ENCODE measurements at regions not wholly inside any gene's neighbourhood (a gene's known extent, or its start where the extent isn't known, plus 50 kb on each side); places are given as distances from the start of the nearest gene placed in this dataset.
"Not testable (repeated sequence)": the region's sequence is repeated elsewhere in the genome, so short reads cannot be mapped to it uniquely, and the experiment has no call there.

DNA sequence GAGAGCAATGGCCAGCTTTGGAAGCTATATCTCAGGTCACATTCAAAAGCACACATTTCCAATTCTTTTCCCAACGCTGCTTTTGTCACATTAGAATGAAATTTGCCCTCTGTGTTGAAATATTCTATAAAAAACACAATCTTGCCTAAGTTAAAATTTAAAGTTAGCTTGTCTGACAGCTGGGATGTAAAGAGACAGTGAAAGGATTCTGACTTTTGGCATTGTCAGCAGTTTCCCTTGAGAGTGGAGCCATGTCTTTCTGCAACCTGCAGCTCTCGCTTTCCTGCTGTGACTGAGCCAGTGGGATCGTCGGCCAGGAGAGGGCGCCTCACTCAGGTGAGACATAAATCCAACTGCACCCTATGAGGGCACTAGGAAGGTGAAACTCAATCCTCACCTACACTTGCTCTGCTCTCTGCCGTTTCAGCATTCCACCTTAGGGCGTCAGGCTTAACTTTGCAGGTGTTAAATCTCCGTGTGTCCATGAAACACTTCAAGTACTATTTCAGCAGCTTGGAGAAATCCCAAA is 537.9 kb downstream of the TUBA3C start:
- H3K9me3 Mint-ChIP-seq (ENCODE audit: unreplicated experiment); CTCF ChIA-PET; H3K9me3 ChIP-seq; POLR2A ChIA-PET; H3K36me3 Mint-ChIP-seq (ENCODE audit: insufficient read depth, unreplicated experiment); H3K36me3 ChIP-seq (ENCODE audit: control insufficient read depth, insufficient read depth, low read length); H3K27me3 ChIP-seq (replicated peaks; ENCODE audit: control insufficient read depth, insufficient read depth, low read length); H3K27me3 Mint-ChIP-seq (ENCODE audit: insufficient read depth, unreplicated experiment); intact Hi-C loops (cut with micrococcal nuclease; ENCODE audit: unreplicated experiment); BruUV-seq (replicated peaks); H3K4me1 ChIP-seq; H3K4me1 Mint-ChIP-seq (ENCODE audit: low read depth, unreplicated experiment); H3K4me3 Mint-ChIP-seq (ENCODE audit: unreplicated experiment); H3K27ac Mint-ChIP-seq (ENCODE audit: unreplicated experiment); H3K4me3 ChIP-seq (ENCODE audit: low read depth, low read length): not testable (repeated sequence)
- peak; percentile 46 to 55 for DNase-seq
- TF ChIP-seq CTCF (IDR thresholded peaks at IDR 0.05; ENCODE audit: insufficient read depth in 1 of 2, low read depth in 1 of 2, low read length in 1 of 2, severe bottlenecking in 1 of 2, unreplicated experiment in 1 of 2): peak in 1 of 2 experiments; percentile 36

GRCh38 chr13:18628928-18629327 is 552.7 kb downstream of the TUBA3C start:
- H3K27ac Mint-ChIP-seq (ENCODE audit: unreplicated experiment); H3K4me3 ChIP-seq (ENCODE audit: low read depth, low read length); H3K36me3 Mint-ChIP-seq (ENCODE audit: insufficient read depth, unreplicated experiment); H3K4me1 Mint-ChIP-seq (ENCODE audit: low read depth, unreplicated experiment); H3K27me3 ChIP-seq (replicated peaks; ENCODE audit: control insufficient read depth, insufficient read depth, low read length); CTCF ChIA-PET; DNase-seq; POLR2A ChIA-PET; H3K4me3 Mint-ChIP-seq (ENCODE audit: unreplicated experiment); intact Hi-C loops (cut with micrococcal nuclease; ENCODE audit: unreplicated experiment); H3K27me3 Mint-ChIP-seq (ENCODE audit: insufficient read depth, unreplicated experiment); H3K36me3 ChIP-seq (ENCODE audit: control insufficient read depth, insufficient read depth, low read length); BruUV-seq (replicated peaks); H3K4me1 ChIP-seq; H3K9me3 ChIP-seq: not testable (repeated sequence)
- peaks cover 19% of the 10 kb centered on the region for H3K9me3 Mint-ChIP-seq (ENCODE audit: unreplicated experiment)

DNA sequence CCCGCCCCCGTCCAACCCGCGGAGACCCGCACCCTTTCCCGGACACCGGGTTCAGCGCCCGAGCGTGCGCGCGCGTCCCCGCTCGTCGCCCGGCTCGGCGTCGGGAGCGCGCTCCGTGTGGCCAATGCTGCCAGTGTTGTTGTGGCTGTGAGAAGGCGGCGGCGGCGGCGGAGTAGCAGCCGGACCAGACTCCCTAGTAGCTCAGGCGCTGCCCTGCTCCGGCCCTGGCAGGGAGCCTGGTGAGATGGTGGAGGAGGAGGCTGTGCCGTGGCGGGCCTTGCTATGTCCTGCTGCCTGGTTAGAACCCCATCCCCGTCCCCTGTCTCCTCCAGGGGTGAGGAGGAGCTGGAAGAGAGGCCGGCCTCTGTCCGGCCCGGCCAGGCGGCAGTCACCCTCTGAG is 553.2 kb downstream of the TUBA3C start:
- ChIA-PET POLR2A (no interaction called here), CTCF (no interaction called here)
- TF ChIP-seq CTCF (IDR thresholded peaks at IDR 0.05; ENCODE audit: insufficient read depth in 1 of 2, low read depth in 1 of 2, low read length in 1 of 2, severe bottlenecking in 1 of 2, unreplicated experiment in 1 of 2): no peak
- no peaks in the 10 kb centered on the region for H3K27me3 Mint-ChIP-seq (ENCODE audit: insufficient read depth, unreplicated experiment)
- BruUV-seq (replicated peaks): no TSS peak
- no peaks in the 10 kb centered on the region for H3K36me3 Mint-ChIP-seq (ENCODE audit: insufficient read depth, unreplicated experiment)
- DNase-seq: no peak
- H3K27ac Mint-ChIP-seq (ENCODE audit: unreplicated experiment): no peak overlapping the region
- no peak overlapping the region for H3K4me3 Mint-ChIP-seq (ENCODE audit: unreplicated experiment)
- H3K4me1 Mint-ChIP-seq (ENCODE audit: low read depth, unreplicated experiment): no peaks in the 10 kb centered on the region
- H3K36me3 ChIP-seq (ENCODE audit: control insufficient read depth, insufficient read depth, low read length): no peaks in the 10 kb centered on the region
- no peaks in the 10 kb centered on the region for H3K9me3 ChIP-seq
- H3K4me1 ChIP-seq: no peaks in the 10 kb centered on the region
- intact Hi-C loops (cut with micrococcal nuclease; ENCODE audit: unreplicated experiment): no loop called here
- H3K4me3 ChIP-seq (ENCODE audit: low read depth, low read length): no peak overlapping the region
- H3K27me3 ChIP-seq (replicated peaks; ENCODE audit: control insufficient read depth, insufficient read depth, low read length): no peaks in the 10 kb centered on the region
- H3K9me3 Mint-ChIP-seq (ENCODE audit: unreplicated experiment): peaks cover 14% of the 10 kb centered on the region

GRCh38 chr13:18624061-18624460 is 557.6 kb downstream of the TUBA3C start:
- H3K27ac Mint-ChIP-seq (ENCODE audit: unreplicated experiment); H3K27me3 ChIP-seq (replicated peaks; ENCODE audit: control insufficient read depth, insufficient read depth, low read length); DNase-seq; BruUV-seq (replicated peaks); H3K4me1 ChIP-seq; intact Hi-C loops (cut with micrococcal nuclease; ENCODE audit: unreplicated experiment); H3K4me3 ChIP-seq (ENCODE audit: low read depth, low read length); CTCF ChIA-PET; H3K36me3 Mint-ChIP-seq (ENCODE audit: insufficient read depth, unreplicated experiment); H3K27me3 Mint-ChIP-seq (ENCODE audit: insufficient read depth, unreplicated experiment); H3K9me3 Mint-ChIP-seq (ENCODE audit: unreplicated experiment); H3K4me3 Mint-ChIP-seq (ENCODE audit: unreplicated experiment); H3K4me1 Mint-ChIP-seq (ENCODE audit: low read depth, unreplicated experiment); H3K9me3 ChIP-seq; POLR2A ChIA-PET; H3K36me3 ChIP-seq (ENCODE audit: control insufficient read depth, insufficient read depth, low read length): not testable (repeated sequence)

- H3K9me3 ChIP-seq; CTCF ChIA-PET; H3K4me1 Mint-ChIP-seq (ENCODE audit: low read depth, unreplicated experiment); DNase-seq; H3K27me3 ChIP-seq (replicated peaks; ENCODE audit: control insufficient read depth, insufficient read depth, low read length); intact Hi-C loops (cut with micrococcal nuclease; ENCODE audit: unreplicated experiment); H3K27me3 Mint-ChIP-seq (ENCODE audit: insufficient read depth, unreplicated experiment); H3K4me3 ChIP-seq (ENCODE audit: low read depth, low read length); H3K36me3 Mint-ChIP-seq (ENCODE audit: insufficient read depth, unreplicated experiment); POLR2A ChIA-PET; BruUV-seq (replicated peaks); H3K4me3 Mint-ChIP-seq (ENCODE audit: unreplicated experiment); H3K9me3 Mint-ChIP-seq (ENCODE audit: unreplicated experiment); H3K36me3 ChIP-seq (ENCODE audit: control insufficient read depth, insufficient read depth, low read length); H3K4me1 ChIP-seq; H3K27ac Mint-ChIP-seq (ENCODE audit: unreplicated experiment): not testable (repeated sequence)
These were observed 563.2 kb downstream of the TUBA3C start for GRCh38 chr13:18618442-18618841.

- intact Hi-C loops (cut with micrococcal nuclease; ENCODE audit: unreplicated experiment); H3K36me3 ChIP-seq (ENCODE audit: control insufficient read depth, insufficient read depth, low read length); H3K27me3 Mint-ChIP-seq (ENCODE audit: insufficient read depth, unreplicated experiment); H3K27ac Mint-ChIP-seq (ENCODE audit: unreplicated experiment); H3K36me3 Mint-ChIP-seq (ENCODE audit: insufficient read depth, unreplicated experiment); H3K27me3 ChIP-seq (replicated peaks; ENCODE audit: control insufficient read depth, insufficient read depth, low read length); CTCF ChIA-PET; BruUV-seq (replicated peaks); DNase-seq; H3K4me3 Mint-ChIP-seq (ENCODE audit: unreplicated experiment); H3K9me3 ChIP-seq; POLR2A ChIA-PET; H3K4me1 Mint-ChIP-seq (ENCODE audit: low read depth, unreplicated experiment); H3K4me3 ChIP-seq (ENCODE audit: low read depth, low read length); H3K4me1 ChIP-seq: not testable (repeated sequence)
- H3K9me3 Mint-ChIP-seq (ENCODE audit: unreplicated experiment): peaks cover 11% of the 10 kb centered on the region
These were observed 571.1 kb downstream of the TUBA3C start for GRCh38 chr13:18610476-18610875.
